GM18868 (cell line): ENCODE measurements at regions not wholly inside any gene's neighbourhood (a gene's known extent, or its start where the extent isn't known, plus 50 kb on each side); places are given as distances from the start of the nearest gene placed in this dataset.

Experiments
- ATAC-seq: cut with Tn5 transposase; IDR thresholded peaks from one replicate; pipeline ENCODE4 v1.9.1; 2021; ENCODE audit warnings: mild to moderate bottlenecking, moderate library complexity; ENCODE audit not compliant: unreplicated experiment

GRCh38 chr6:147621263-147621662, 112.8 kb downstream of the SAMD5 start:
- no peak for ATAC-seq

DNA sequence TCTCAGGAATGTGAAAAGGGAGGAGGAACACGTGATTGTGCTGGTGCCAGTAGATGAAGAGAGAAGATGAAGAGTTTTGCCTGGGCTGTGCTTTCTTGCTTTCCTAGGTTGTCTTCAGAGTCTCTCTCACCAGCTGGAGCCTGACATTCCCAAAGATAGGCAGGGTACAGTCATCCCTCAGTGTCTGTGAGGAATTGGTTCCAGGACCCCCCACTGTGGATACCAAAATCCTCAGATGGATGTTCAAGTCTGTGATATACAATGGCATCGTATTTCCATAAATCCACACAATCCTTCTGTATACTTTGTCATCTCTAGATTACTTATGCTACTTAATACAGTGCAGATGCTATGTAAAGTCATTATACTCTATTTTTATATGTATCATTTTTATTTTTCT, 113.5 kb downstream of the SAMD5 start:
- ATAC-seq = no peak

DNA sequence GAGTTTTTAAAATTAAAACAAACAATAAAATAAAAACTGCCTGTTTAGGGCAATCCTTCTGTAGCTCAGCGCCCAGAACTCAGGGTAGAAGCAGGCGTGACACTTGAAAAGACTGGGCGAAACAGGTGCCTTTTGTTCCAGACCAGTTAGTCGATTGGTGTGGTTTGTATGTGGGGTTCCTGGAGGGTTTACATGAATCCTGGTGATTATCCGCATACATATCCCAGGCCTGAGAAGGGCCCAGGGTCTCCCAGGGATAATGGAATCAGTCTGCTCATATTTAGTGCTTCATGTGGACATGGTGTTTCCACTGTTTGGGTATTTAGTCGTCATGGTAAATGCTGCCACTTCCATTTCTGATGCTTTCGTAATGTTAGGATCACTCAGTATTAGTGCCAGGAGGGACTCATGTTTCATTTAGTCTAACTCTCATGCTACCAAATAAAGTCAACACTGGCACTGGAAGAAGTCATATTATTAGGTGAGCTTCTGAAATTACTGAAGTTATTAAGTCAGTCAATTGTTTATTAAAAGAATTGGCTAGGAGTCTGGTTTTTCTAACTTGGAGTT, 116.5 kb downstream of the SAMD5 start:
- no peak for ATAC-seq

GRCh38 chr6:147625946-147626345, 117.5 kb downstream of the SAMD5 start:
- no peak for ATAC-seq

GRCh38 chr6:147627411-147627810, 118.9 kb downstream of the SAMD5 start:
- no peak for ATAC-seq

- no peak for ATAC-seq
Measured at GRCh38 chr6:147633191-147633590, 124.7 kb downstream of the SAMD5 start.

DNA sequence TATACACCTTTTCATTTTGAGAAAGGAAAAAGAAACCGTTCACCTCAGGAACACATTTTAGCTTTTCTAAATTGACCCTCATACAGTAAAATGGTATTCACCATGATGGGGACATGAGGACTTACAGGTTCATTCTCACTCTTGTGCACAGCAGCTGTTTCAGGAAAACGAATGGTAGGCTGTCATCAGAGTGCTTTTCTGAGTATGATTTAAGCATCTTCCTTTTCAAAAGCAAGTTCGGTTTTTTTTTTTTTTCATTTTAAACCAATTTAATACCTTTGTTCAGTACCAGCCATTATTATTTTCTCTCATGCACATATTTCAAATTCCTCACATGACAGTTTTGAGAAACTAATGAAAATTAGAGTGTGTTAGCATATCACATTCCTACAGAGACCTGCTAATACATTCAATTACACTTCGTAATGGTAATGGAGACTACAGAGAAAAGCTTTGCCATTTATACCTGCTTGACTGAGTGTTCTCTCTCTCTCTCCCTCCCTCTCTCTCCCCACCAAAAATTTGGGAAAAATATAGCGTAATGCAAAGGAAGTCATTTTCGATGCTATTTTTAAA, 129.2 kb downstream of the SAMD5 start:
- ATAC-seq = no peak

GRCh38 chr6:147639279-147639678, 130.8 kb downstream of the SAMD5 start:
- ATAC-seq = no peak

DNA sequence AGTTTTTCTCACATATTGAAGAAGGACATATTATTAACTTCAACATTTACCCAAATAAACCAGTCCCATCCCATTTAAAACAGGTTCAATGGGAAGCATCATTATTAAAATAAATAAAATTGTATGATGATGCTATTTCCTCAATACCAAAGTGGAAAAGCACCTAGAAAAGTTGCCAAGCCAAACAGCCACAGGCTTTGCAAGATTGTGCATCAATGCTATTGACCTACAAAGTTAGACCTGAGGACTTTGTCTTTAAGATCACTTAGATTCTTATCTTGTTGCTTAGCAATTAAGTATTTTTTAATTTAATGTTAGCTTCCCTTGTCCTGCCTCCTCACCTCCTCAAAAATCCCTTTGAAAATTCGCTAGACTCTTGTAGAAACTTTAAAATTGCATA, 132.1 kb downstream of the SAMD5 start:
- ATAC-seq = no peak

DNA sequence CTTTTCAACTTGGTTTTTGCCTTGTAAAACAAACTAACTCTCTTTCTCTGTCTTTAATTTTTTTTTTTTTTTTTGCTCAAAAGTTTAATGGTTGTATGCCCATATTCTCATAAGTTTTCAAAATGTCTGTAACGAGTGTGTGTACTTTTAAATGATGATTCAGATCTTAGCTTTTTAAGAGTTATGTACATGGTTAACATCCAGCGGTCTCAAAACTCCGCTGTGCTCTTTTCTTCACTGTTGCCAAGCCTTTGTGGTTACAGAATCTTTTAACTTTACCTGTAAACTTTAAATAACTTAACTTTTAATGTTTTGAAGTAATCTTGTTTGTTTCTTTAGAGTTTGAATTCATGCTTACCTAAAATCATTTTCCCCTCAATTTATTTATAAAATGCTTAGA, 133.0 kb downstream of the SAMD5 start:
- ATAC-seq = no peak

DNA sequence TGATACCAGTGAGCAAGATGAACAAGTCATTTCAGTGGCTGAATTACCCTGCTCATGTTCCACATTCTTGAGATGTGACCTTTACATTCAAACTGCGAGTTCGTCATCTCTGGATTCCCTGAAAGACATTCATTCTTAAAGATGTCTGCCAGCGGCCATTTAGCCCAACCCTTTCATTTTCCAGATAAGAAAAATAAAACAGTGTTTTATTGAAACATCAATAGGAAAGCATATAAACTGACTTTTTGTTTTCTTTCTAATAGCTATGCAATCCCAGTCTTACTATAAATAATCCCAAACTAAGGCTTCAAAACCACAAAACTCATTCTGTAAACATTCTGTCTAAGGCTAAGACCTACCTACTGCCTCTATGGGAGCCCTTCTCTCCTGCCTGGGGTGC, 134.0 kb downstream of the SAMD5 start:
- no peak for ATAC-seq

DNA sequence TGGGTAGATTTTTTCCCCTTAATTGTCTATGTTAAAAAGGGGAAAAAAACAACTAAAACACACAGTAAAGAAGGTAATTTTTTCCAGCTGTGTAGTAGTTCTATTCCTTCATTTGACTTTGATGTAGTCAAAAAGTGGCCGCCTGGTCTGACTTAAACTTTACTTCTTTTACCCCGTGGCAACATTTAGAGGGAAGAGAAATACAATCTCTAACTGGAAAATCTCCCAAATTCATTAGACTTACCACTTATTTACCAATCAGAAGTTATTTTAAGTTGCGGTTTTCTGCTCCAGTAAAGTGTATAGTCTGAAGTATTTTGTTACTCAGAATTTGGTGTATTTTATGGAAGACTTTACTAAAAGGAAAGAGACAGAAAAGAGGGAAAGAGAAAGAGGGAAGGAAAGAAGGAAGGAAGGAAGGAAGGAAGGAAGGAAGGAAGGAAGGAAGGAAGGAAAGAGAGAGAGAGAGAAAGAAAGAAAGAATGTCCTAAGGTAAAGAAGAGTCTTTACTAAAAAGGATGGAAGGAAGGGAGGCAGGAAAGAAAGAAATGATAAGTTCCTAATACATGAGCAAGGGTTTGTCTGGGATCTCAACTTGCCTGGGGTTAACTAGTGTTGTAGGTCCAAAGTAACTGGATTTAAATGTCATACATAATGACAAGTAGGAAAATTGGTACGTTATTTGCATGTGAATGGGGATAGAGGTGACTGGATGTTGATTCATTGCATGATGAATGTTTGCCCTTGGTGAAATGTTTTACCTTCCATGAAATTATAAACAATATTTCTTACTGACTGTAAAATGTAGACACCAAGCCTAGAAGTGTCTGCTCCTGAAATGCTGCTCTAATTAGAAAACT, 135.1 kb downstream of the SAMD5 start:
- no peak for ATAC-seq

DNA sequence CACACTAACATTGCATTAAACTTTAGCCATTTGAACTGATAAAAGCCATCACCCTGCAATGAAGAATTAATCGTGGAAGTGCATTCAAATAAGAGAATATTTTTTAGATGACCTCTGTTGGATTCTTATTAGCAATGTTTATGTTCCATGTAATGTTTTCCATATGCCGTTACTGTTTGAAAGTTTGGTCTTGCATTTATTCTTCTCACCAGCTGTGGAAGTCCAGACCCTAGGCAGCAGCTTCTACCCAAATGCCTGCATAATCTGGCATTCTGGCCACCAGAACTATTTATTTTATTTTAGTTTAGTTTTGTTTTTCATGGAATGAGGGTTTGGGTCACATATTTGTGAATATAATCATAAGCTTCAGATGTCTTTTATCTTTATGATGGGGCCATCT, 140.4 kb downstream of the SAMD5 start:
- ATAC-seq = no peak

- ATAC-seq = no peak
Measured at GRCh38 chr6:147651249-147652063, 143.0 kb downstream of the SAMD5 start.

DNA sequence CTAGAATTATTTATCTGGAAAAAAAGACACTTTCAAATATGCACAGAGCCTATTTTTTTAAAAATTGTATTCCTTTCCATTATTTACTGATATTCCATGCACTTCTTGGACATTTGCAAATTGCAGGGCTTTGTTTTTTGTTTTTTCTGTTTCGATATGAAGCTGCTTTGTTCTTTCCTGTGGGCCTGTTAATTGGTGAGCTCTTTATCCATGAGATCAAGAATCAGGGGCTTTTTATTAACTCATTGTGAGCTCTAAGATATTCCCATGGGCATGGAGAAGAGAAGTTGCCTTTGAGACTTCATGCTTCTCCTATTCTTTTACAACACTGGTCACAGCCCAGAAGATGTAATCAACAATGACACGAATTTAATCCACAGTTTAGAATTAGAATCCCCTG, 145.1 kb downstream of the SAMD5 start:
- ATAC-seq = no peak

- no peak for ATAC-seq
Measured at GRCh38 chr6:147654103-147654845, 145.8 kb downstream of the SAMD5 start.

DNA sequence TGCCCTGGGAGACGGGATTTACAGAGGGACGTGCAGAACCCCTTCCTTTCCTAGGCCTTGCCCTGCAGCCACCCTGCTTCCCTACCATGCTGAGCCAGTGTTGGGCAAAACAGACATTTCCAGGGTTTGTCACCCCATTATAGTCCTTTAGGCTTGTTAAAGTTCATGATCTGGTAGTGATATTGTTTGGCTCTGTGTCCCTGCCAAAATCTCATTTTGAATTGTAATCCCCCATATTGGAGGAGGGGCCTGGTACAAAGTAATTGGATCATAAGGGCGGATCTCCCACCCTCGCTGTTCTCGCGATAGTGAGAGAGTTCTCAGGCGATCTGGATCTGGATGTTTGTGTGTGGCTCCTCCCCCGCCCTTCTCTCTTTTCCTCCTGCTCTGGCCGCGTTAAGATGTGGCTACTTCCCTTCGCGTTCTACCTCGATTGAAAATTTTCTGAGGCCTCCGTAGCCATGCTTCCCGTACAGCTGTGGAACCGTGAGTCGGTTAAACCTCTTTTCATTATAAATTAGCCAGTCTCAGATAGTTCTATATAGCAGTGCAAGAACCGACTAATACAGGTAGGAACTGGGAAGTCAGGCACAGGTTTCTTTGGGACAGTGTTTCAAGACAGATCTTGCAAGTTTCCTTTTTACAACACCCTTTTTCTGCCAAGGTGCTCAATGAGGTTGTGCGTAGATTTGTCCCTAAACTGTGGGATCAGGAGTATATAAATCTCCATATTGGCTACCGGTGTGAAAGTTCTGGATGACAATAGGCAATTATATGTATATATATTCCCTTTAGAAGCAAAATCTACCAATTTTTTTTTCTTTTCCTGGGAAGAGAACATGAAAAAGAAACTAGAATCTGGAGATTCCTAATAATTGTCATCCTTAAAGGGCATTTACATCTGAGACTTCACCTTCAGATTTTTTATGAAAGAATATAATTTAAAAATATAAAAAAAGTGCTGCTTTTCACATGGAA, 152.1 kb downstream of the SAMD5 start:
- ATAC-seq = no peak

GRCh38 chr6:147662646-147663045, 154.2 kb downstream of the SAMD5 start:
- ATAC-seq = no peak

DNA sequence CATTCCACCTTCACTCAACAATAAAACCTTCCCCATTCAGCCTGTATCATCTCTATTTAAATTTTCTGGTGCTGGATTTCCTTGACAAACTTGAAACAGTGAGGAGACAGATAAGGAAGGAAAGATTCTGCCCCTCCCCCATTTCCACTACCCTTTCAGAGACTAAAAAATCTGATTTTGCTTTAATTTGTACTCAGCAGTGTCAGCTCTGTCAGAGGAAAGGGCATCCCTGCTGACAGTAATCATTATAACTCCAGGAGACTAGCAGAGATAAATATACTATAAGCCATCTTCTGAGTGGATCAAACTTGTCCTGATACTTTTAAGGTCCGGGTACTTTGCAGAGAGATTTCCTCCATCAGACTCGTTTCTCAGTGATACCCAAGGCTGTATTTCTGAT, 155.6 kb downstream of the SAMD5 start:
- ATAC-seq = no peak

DNA sequence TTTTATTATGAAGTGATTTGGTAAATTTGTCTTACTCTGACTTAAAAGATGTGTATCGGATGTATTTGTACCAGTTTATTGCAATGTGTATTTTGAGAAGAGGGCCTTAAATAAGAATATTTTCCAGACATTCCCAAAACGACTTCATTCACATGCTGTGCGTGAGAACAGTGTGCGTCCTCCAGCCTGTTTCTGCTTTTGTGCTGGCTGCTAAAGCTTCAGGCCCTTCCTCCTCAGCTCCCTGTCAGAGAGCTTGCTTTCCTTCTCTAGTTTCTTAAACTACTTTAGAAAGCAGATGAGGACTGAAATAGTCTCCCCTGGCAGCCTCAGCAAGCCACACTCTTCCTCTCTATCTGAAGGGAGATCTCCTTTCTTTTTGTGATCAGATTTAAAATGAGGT, 157.8 kb downstream of the SAMD5 start:
- ATAC-seq = no peak
